Rectal smooth muscle tissue (tissue), 1 donor: ENCODE measurements at regions not wholly inside any gene's neighbourhood (a gene's known extent, or its start where the extent isn't known, plus 50 kb on each side); places are given as distances from the start of the nearest gene placed in this dataset.
"Not testable (repeated sequence)": the region's sequence is repeated elsewhere in the genome, so short reads cannot be mapped to it uniquely, and the experiment has no call there.

ENCODE experiments used
- H3K27ac ChIP-seq: one replicate; pipeline ENCODE4 v1.7.0; 2013; ENCODE audit warnings: low read depth, low read length, inconsistent platforms
- H3K27me3 ChIP-seq: one replicate; pipeline ENCODE4 v1.7.0; 2013; ENCODE audit warnings: low read length; ENCODE audit not compliant: control insufficient read depth, insufficient read depth
- H3K36me3 ChIP-seq: one replicate; pipeline ENCODE4 v1.7.0; 2013; ENCODE audit warnings: low read length; ENCODE audit not compliant: control insufficient read depth, insufficient read depth
- H3K4me1 ChIP-seq: one replicate; pipeline ENCODE4 v1.7.0; 2013; ENCODE audit warnings: low read length; ENCODE audit not compliant: control insufficient read depth, insufficient read depth
- H3K4me3 ChIP-seq: one replicate; pipeline ENCODE4 v1.7.0; 2013; ENCODE audit warnings: low read length
- H3K9ac ChIP-seq: one replicate; pipeline ENCODE4 v1.7.0; 2013; ENCODE audit warnings: low read length

DNA sequence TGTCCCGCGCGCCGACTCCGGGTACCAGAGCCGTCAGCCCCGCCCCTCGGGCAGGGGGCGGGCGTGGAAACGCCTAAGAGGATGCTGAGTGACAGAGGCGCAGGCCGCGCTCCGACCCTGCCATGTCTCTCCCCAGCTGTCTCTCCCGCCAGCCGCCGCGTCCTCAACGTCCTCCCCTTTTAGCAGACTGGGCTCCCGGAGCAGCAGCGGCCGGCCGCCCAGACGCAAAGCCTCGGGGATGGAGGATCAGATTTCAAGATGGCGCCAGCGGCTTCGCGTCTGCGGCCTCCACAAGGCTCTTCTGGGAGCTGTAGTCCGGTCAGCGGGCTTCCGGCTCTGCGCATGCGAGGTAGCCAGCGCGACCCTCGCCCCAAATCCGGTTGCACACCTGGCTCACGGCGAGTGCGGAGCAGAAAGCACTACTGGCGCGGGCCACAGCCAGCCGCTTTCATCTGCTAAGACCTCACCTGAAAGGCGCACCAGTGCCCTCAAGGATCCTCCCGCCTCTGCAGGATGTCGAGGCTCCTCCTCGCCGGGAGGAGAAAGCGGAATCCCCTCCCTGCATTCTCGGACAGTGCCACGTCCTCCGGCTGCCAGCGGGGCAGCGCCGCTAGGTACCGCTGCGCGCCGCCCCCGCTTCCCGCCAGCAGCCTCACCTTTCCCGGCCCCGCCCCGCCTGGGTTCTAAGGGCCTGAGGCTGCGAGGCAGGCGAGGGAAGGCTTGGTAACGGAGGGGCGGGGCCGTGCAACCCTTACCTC, 143.6 kb downstream of the NBPF8 start:
- H3K9ac ChIP-seq, H3K27ac ChIP-seq, H3K4me1 ChIP-seq, H3K27me3 ChIP-seq, H3K36me3 ChIP-seq: not testable (repeated sequence)
- peak overlapping the region; percentile 66 for H3K4me3 ChIP-seq

DNA sequence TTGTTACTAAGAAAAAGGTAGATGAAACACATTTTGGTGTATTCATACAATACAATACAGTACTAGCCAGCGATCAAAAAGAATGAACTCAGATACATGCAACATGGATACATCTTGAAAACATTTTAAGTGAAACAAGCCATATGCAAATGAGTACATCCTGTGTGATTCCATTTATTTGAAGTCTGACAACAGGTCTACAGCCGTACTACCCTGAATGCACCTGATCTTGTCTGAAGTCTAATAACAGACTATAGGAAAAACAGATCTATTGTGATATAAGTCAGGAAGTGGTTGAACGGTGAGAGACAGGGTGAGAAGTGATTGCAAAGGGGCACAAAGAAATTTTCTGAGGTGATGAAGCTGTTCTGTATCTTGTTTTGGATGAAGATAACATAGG, 146.9 kb downstream of the NBPF8 start:
- not testable (repeated sequence) for H3K27me3 ChIP-seq, H3K4me3 ChIP-seq, H3K36me3 ChIP-seq, H3K4me1 ChIP-seq, H3K9ac ChIP-seq, H3K27ac ChIP-seq

DNA sequence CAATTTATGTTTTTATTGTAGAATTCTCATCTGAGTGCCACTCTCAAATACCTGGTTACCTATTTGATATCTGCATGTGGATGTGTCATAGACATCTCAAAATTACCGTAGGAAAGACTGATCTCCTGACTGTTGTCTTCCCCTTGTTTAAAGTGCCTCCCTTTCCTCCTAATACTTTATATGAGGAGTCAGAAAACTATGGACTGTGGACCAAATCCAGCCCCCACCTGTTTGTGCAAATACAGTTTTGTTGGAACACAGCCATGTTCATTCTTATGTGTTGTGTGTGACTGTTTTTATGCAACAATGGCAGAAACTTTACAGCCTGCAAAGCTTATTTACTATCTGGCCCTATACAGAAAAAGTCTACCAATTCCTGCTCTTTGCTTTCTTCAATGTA, 150.6 kb downstream of the NBPF8 start:
- not testable (repeated sequence) for H3K27ac ChIP-seq, H3K4me3 ChIP-seq, H3K36me3 ChIP-seq, H3K9ac ChIP-seq, H3K27me3 ChIP-seq, H3K4me1 ChIP-seq

GRCh38 chr1:120567620-120568019, 152.8 kb downstream of the NBPF8 start:
- H3K4me3 ChIP-seq, H3K9ac ChIP-seq, H3K4me1 ChIP-seq, H3K27me3 ChIP-seq, H3K27ac ChIP-seq, H3K36me3 ChIP-seq: not testable (repeated sequence)

GRCh38 chr1:120575201-120575600, 148.5 kb upstream of the NBPF26 start:
- not testable (repeated sequence) for H3K9ac ChIP-seq, H3K4me1 ChIP-seq, H3K36me3 ChIP-seq, H3K27me3 ChIP-seq, H3K27ac ChIP-seq, H3K4me3 ChIP-seq

- H3K36me3 ChIP-seq, H3K27me3 ChIP-seq, H3K4me1 ChIP-seq, H3K4me3 ChIP-seq, H3K9ac ChIP-seq, H3K27ac ChIP-seq: not testable (repeated sequence)
Measured at GRCh38 chr1:120582135-120582534, 141.6 kb upstream of the NBPF26 start.

DNA sequence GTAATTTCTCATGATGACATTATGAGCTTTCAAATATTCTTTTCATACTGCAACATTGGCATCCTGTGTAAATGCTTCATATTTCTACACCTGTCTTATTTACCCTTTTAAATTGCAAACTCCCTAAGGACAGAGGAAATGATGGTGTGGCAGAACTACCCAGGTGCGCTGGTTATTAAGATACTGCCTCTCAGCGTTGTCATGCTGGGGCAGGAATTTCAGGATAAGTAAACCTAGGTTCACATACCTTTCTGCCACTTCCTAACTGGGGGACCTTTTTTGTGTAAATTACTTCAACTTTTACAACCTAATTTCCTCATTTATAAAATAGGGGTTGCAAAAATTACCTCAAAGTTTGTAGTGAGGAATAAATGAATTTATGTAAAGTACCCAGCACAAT, 137.7 kb upstream of the NBPF26 start:
- not testable (repeated sequence) for H3K27ac ChIP-seq, H3K9ac ChIP-seq, H3K4me3 ChIP-seq, H3K27me3 ChIP-seq, H3K4me1 ChIP-seq, H3K36me3 ChIP-seq

GRCh38 chr1:120588811-120589210, 134.9 kb upstream of the NBPF26 start:
- H3K27me3 ChIP-seq, H3K4me1 ChIP-seq, H3K4me3 ChIP-seq, H3K9ac ChIP-seq, H3K36me3 ChIP-seq, H3K27ac ChIP-seq: not testable (repeated sequence)

DNA sequence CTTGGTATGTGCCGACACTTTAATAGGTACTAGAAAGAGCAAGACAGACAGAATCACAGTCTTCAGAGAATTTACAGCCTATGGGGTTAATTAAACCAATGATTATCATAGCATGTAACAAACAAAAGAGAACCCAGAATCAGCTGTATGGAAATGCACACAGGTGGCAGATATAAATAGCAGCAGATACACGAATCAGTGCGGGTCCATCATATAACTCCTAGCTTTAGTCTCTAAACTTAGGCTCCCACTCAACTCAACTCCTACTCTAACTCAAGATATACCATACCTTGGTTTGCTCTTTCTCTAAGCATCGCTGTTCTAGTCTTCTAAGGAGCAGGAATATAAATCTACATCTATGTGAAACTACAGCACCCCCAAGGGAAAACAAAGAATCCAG, 132.0 kb upstream of the NBPF26 start:
- not testable (repeated sequence) for H3K36me3 ChIP-seq, H3K27ac ChIP-seq, H3K4me1 ChIP-seq, H3K4me3 ChIP-seq, H3K27me3 ChIP-seq, H3K9ac ChIP-seq

- H3K4me3 ChIP-seq, H3K27me3 ChIP-seq, H3K36me3 ChIP-seq, H3K4me1 ChIP-seq, H3K27ac ChIP-seq, H3K9ac ChIP-seq: not testable (repeated sequence)
Measured at GRCh38 chr1:120592943-120593342, 130.8 kb upstream of the NBPF26 start.

GRCh38 chr1:120593648-120594047, 130.1 kb upstream of the NBPF26 start:
- H3K4me1 ChIP-seq, H3K9ac ChIP-seq, H3K4me3 ChIP-seq, H3K27me3 ChIP-seq, H3K27ac ChIP-seq, H3K36me3 ChIP-seq: not testable (repeated sequence)

DNA sequence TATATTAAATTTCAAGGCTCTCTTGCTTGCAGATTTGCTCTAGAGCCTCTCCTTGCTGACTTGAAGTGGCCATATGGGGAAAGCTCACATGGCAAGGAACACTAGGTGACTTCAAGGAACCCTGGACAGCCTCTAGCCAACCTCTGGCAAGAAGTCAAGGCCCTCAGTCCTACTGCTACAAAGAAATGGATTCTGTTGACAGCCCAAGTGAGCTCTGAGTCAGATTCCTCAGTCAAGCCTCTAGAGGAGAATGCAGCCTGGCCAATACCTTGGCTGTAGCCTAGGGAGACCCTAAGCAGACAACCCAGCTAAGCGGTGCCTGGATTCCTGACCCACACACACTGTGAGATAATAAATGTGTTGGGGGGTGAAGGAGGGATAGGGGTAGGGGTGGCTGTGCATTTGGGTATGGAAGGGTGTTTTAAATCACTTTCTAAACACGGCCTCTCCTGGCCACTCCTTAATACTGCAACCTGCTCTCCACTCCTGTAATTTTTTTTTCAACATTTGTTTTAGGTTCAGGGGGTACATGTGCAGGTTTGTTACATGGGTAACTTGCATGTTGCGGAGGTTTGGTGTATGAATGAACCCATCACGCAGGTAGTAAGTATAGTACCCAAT, 125.3 kb upstream of the NBPF26 start:
- H3K4me1 ChIP-seq, H3K4me3 ChIP-seq, H3K27ac ChIP-seq, H3K36me3 ChIP-seq, H3K9ac ChIP-seq, H3K27me3 ChIP-seq: not testable (repeated sequence)

DNA sequence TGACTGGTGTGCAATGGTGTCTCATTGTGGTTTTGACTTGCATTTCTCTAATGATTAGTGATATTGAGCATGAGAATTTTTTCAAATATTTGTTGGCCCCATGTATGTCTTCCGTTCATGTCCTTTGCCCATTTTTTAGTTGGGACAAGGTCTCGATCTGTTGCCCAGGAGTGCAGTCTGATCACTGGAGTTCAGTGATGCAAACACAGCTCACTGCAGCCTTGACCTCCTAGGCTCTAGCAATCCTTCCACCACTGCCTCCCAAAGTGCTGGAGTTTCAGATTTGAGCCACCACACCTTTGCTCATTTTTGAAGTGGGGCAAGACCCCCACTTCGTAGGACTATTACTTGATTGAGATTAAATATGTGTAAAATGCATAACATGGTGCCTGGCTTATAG, 124.2 kb upstream of the NBPF26 start:
- H3K36me3 ChIP-seq, H3K27ac ChIP-seq, H3K4me3 ChIP-seq, H3K27me3 ChIP-seq, H3K4me1 ChIP-seq, H3K9ac ChIP-seq: not testable (repeated sequence)
